GM18502 (cell line): ENCODE measurements at regions not wholly inside any gene's neighbourhood (a gene's known extent, or its start where the extent isn't known, plus 50 kb on each side); places are given as distances from the start of the nearest gene placed in this dataset.
"Not testable (repeated sequence)": the region's sequence is repeated elsewhere in the genome, so short reads cannot be mapped to it uniquely, and the experiment has no call there.

Source experiments
- ATAC-seq: cut with Tn5 transposase; IDR thresholded peaks from one replicate; pipeline ENCODE4 v1.9.1; 2021; ENCODE audit warnings: mild to moderate bottlenecking; ENCODE audit not compliant: unreplicated experiment, poor library complexity

- no peak for ATAC-seq
These were observed 147.4 kb downstream of the TXNL1 start for GRCh38 chr18:56490942-56491341.

GRCh38 chr18:56489893-56490292, 148.5 kb downstream of the TXNL1 start:
- ATAC-seq, result no peak

- no peak for ATAC-seq
These were observed 149.7 kb downstream of the TXNL1 start for GRCh38 chr18:56488739-56489138.

GRCh38 chr18:56487801-56488200, 150.6 kb downstream of the TXNL1 start:
- no peak for ATAC-seq

GRCh38 chr18:56483386-56483785, 155.0 kb downstream of the TXNL1 start:
- no peak for ATAC-seq

- not testable (repeated sequence) for ATAC-seq
These were observed 155.6 kb downstream of the TXNL1 start for GRCh38 chr18:56482813-56483212.

- ATAC-seq, result no peak
These were observed 156.6 kb downstream of the TXNL1 start for GRCh38 chr18:56481751-56482150.

GRCh38 chr18:56479841-56480240, 158.6 kb downstream of the TXNL1 start:
- no peak for ATAC-seq

- no peak for ATAC-seq
These were observed 163.1 kb downstream of the TXNL1 start for GRCh38 chr18:56475250-56475649.

- no peak for ATAC-seq
These were observed 164.9 kb downstream of the TXNL1 start for GRCh38 chr18:56473400-56474024.

GRCh38 chr18:56470406-56471351, 167.7 kb downstream of the TXNL1 start:
- no peak for ATAC-seq

GRCh38 chr18:56469582-56469981, 168.8 kb downstream of the TXNL1 start:
- no peak for ATAC-seq

GRCh38 chr18:56468396-56468795, 170.0 kb downstream of the TXNL1 start:
- no peak for ATAC-seq

- ATAC-seq, result no peak
These were observed 176.1 kb downstream of the TXNL1 start for GRCh38 chr18:56462276-56462675.

- no peak for ATAC-seq
These were observed 177.2 kb downstream of the TXNL1 start for GRCh38 chr18:56461151-56461550.

- ATAC-seq, result no peak
These were observed 177.8 kb downstream of the TXNL1 start for GRCh38 chr18:56460581-56460980.

GRCh38 chr18:56458770-56459712, 179.4 kb downstream of the TXNL1 start:
- no peak for ATAC-seq

- ATAC-seq, result no peak
These were observed 182.5 kb downstream of the TXNL1 start for GRCh38 chr18:56455874-56456273.

- no peak for ATAC-seq
These were observed 183.3 kb downstream of the TXNL1 start for GRCh38 chr18:56455141-56455540.

- ATAC-seq, result no peak
These were observed 184.8 kb downstream of the TXNL1 start for GRCh38 chr18:56453631-56454030.

GRCh38 chr18:56451188-56451587, 187.2 kb downstream of the TXNL1 start:
- no peak for ATAC-seq
